ENCODE measurements at regions not wholly inside any gene's neighbourhood (a gene's known extent, or its start where the extent isn't known, plus 50 kb on each side); places are given as distances from the start of the nearest gene placed in this dataset.

GRCh38 chr1:55650444-55650843 is 435.3 kb upstream of the USP24 start:
- Histone ChIP-seq H3K4me1 (ENCODE audit: insufficient read depth) (peaks cover 7% of the 10 kb centered on the region), H3K4me3 (no peak overlapping the region), H3K9me3 (no peaks in the 10 kb centered on the region), H3K36me3 (no peaks in the 10 kb centered on the region), H3K27ac (peak overlapping the region in 1 of 2 donors; percentile 51), H3K27me3 (no peaks in the 10 kb centered on the region)
- peak in 3 of 5 donors; percentile 35 to 41 (median 40) for DNase-seq
- TF ChIP-seq EP300 (IDR thresholded peaks at IDR 0.05), result no peak
- no peak for TF ChIP-seq POLR2A (IDR thresholded peaks at IDR 0.05)
- TF ChIP-seq, protein P1, sequence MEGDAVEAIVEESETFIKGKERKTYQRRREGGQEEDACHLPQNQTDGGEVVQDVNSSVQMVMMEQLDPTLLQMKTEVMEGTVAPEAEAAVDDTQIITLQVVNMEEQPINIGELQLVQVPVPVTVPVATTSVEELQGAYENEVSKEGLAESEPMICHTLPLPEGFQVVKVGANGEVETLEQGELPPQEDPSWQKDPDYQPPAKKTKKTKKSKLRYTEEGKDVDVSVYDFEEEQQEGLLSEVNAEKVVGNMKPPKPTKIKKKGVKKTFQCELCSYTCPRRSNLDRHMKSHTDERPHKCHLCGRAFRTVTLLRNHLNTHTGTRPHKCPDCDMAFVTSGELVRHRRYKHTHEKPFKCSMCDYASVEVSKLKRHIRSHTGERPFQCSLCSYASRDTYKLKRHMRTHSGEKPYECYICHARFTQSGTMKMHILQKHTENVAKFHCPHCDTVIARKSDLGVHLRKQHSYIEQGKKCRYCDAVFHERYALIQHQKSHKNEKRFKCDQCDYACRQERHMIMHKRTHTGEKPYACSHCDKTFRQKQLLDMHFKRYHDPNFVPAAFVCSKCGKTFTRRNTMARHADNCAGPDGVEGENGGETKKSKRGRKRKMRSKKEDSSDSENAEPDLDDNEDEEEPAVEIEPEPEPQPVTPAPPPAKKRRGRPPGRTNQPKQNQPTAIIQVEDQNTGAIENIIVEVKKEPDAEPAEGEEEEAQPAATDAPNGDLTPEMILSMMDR (IDR thresholded peaks at IDR 0.05), result no peak
- intact Hi-C loops (cut with DNase I), result no loop called here
- WGBS, 3 donors, result 16 to 24% (median 19%) methylated on average over 3 of the region's 3 CpGs

- H3K27ac ChIP-seq, result no peak overlapping the region
- no peaks in the 10 kb centered on the region for H3K36me3 ChIP-seq
- no peaks in the 10 kb centered on the region for H3K9me3 ChIP-seq
- intact Hi-C loops (cut with DNase I), result no loop called here
- H3K4me3 ChIP-seq, result no peak overlapping the region
- H3K4me1 ChIP-seq (ENCODE audit: insufficient read depth), result no peaks in the 10 kb centered on the region
- no peak for DNase-seq
- no peaks in the 10 kb centered on the region for H3K27me3 ChIP-seq
- TF ChIP-seq, protein P1 (IDR thresholded peaks at IDR 0.05), result no peak
- TF ChIP-seq POLR2A (IDR thresholded peaks at IDR 0.05) (no peak), EP300 (IDR thresholded peaks at IDR 0.05) (no peak)
- WGBS, 3 donors, result 72 to 93% (median 91%) methylated on average over 1 of the region's 1 CpG
Measured at GRCh38 chr1:55646181-55646580, 431.0 kb upstream of the USP24 start.

GRCh38 chr1:55645270-55645669 is 430.1 kb upstream of the USP24 start:
- Histone ChIP-seq H3K27me3 (no peaks in the 10 kb centered on the region), H3K4me3 (no peak overlapping the region), H3K27ac (no peak overlapping the region), H3K9me3 (no peaks in the 10 kb centered on the region), H3K36me3 (no peaks in the 10 kb centered on the region), H3K4me1 (ENCODE audit: insufficient read depth) (no peaks in the 10 kb centered on the region)
- no peak for TF ChIP-seq EP300 (IDR thresholded peaks at IDR 0.05)
- TF ChIP-seq, protein P1 (IDR thresholded peaks at IDR 0.05), result no peak
- no peak for TF ChIP-seq POLR2A (IDR thresholded peaks at IDR 0.05)
- DNase-seq, result no peak
- intact Hi-C loops (cut with DNase I), result no loop called here
- WGBS, 3 donors, result 92 to 100% (median 96%) methylated on average over 5 of the region's 5 CpGs

DNA sequence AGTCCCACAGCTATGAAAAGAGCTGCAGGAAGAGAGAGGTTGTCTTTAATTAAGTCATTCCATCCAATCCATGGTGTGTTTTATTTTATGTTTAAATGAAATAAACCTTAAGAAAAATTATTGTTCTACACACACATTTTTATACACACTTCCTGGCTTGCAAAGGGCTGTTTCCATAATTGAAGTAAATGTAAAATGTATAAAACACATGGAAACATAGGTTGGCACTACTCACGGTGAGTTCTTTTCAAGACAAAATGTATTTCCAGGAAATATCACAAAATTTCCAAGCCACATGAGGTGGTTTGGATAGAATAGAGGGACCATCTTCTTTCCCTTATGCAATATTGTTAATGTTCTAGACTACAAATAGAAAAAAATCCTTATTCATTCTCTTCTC is 426.8 kb upstream of the USP24 start:
- no peak overlapping the region for H3K4me3 ChIP-seq
- WGBS, 3 donors, result 89 to 98% (median 96%) methylated on average over 1 of the region's 1 CpG
- TF ChIP-seq POLR2A (IDR thresholded peaks at IDR 0.05) (no peak), EP300 (IDR thresholded peaks at IDR 0.05) (no peak)
- TF ChIP-seq, protein P1 (IDR thresholded peaks at IDR 0.05), result no peak
- no peak overlapping the region for H3K27ac ChIP-seq
- H3K27me3 ChIP-seq, result no peaks in the 10 kb centered on the region
- no peaks in the 10 kb centered on the region for H3K4me1 ChIP-seq (ENCODE audit: insufficient read depth)
- H3K36me3 ChIP-seq, result no peaks in the 10 kb centered on the region
- H3K9me3 ChIP-seq, result no peaks in the 10 kb centered on the region
- no peak for DNase-seq
- intact Hi-C loops (cut with DNase I), result no loop called here

Measured in ovary (tissue), 7 donors.